HG03095 (cell line): ENCODE measurements at regions not wholly inside any gene's neighbourhood (a gene's known extent, or its start where the extent isn't known, plus 50 kb on each side); places are given as distances from the start of the nearest gene placed in this dataset.

Experiments
- ATAC-seq: cut with Tn5 transposase; IDR thresholded peaks from one replicate; pipeline ENCODE4 v1.9.1; 2021; ENCODE audit warnings: moderate library complexity; ENCODE audit not compliant: unreplicated experiment

DNA sequence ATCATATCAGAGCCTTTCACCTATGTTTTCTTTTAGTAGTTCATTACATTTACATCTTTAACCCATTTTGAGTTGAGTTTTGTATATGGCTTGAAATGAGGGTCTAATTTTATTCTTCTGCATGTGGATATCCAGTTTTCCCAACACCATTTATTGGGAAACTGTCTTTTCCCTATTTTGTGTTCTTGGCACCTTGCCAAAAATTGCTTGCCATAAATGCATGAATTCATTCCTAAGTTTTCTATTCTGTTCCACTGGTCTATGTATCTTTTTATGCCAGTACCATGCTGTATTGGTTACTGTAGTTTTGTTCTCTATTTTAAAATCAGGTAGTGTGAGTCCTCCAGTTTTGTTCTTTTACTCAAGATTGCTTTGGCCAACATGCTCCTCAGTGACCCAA, 144.0 kb upstream of the OBI1 start:
- no peak for ATAC-seq

DNA sequence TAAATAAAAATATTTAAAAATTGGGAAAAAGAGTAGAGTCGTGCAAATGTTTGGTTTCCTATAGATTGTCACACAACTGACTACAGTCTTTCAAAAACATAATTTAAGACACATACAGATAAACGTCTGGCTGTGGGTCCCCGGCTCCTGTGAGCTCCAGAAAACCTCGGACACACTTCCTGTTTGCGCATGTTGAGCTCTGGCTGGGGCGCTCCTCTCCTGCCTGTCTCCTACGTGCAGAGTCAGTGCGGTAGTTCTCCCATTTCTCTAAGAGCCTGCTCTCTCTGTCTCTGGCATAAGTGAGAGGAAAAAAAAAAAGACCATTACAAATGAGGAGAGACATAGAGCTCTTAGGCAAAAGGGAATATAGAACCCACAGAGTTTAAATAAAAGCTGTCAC, 128.2 kb upstream of the OBI1 start:
- no peak for ATAC-seq

DNA sequence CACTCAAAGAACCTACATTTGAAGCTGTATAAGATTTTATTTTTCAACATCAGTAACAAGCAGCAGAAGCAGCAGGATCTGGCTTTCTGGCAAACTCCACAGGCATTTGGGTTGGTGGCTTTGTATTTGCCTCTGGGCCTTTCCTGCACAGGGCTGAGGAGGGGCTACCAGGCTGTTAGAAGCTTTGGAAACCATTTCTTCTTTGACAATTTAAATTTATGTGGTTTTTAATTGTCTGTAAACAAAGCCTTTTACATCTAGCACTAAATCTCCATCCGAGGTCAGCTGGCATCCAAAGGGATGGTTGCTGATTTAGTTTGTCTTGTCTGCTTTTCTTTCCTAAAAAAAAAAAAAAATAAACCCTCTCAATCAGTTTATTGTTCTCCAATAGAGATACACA, 127.5 kb upstream of the OBI1 start:
- no peak for ATAC-seq

DNA sequence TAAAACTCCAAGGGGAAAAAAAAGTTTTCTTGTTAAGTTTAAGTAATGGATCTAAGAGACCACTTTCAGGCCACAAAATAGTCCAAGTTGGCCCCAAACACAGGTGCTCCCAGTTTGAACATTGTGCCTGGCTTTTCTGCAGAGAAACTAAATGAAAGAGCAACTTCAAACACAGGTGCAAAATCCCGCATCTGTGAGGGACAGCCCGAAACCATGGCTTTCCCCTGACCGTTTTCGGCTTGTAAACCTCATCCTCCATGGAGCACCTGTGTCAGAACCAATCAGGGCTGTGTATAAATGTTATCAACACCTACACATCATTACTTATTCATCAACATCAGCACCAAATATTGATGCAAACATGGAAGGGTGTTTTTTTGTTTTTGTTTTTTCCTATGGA, 126.8 kb upstream of the OBI1 start:
- no peak for ATAC-seq

DNA sequence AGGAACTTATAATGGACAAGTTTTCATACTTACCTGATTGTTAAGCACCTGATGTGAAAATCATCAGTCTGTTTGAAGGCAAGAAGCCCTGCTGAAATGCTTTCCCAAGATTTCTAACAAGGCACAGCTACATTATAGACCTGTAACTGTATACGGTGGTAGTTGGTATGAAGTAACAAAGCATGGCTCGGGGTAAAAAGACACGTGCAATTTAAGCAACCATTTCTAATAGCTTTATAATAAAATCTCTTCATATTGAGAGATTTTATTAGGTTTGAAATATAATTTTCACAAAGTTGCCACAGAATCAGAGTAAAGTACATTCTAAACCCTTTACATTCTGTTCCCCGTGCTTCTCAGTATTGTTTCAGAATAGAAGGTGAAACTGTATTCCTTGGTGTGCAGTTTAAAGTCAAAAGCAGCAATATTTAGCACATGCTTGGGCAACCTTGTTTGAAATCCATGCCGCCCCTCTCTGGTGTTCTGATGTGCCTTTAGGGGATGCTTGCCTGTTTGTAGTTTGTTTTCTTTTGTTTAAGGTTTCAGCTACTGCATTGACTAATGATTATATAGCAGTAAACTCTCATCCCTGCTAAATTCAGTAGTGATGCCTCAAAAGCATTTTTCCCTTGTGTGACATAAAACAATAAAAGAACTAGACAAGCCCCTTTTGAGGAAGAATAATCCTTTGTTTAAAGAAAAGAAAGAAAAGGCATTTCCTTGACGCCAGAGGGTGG, 125.2 kb upstream of the OBI1 start:
- ATAC-seq = no peak

DNA sequence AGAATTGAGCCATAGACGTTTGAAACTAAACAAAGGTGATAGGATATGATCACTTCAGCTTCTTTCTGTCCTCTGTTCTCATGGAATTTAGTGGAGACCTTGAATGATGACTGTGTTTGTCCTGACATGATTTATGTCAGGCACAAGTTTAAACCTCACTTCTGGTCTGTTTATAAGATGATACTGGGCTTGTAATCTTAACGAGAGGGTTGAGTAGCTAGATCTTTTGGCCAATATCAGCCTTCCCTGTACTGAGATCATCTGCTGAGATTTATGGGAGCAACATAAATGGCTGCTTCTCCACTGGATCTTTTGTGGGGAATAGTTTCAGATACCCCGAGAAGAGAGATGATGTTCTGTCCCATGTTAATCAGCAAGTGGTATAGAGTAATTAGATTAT, 121.8 kb upstream of the OBI1 start:
- ATAC-seq = no peak

DNA sequence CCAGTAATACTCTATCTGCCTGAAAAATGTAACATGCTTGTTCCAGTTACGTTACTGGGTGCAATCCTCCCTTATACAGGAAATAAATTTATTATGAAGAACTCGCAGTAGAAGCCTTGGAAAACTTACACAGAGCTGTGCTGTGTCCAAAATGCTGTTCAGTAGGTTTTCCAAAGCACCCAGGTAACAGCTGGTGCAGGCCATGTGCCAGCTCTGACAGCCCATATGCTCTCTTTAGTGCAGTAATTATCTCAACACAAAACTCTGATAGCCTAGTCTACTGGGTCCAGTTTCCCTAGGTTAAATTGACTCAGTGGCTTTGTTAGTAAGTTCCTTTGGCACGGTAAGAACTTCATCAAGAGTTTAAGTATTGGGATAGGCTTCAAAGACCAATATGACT, 120.7 kb upstream of the OBI1 start:
- no peak for ATAC-seq

DNA sequence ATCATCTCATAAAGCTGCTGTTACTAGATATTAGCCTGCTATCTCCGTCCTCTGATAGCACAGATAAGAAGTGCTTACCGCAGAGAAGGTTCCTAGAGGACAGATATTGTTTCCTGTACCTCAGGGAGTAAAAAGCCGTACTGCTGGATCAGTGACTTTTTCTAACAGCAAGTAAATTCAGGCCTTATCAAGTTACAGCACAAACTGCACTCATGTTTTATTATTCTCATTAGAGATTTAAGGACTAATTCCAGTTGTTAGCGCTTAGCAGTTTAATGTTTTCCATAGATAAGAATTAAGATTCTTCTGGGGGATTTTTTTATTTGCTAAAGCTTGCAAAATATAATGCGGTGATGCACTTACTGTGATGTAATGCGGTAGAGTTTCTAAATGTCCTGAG, 119.0 kb upstream of the OBI1 start:
- no peak for ATAC-seq

DNA sequence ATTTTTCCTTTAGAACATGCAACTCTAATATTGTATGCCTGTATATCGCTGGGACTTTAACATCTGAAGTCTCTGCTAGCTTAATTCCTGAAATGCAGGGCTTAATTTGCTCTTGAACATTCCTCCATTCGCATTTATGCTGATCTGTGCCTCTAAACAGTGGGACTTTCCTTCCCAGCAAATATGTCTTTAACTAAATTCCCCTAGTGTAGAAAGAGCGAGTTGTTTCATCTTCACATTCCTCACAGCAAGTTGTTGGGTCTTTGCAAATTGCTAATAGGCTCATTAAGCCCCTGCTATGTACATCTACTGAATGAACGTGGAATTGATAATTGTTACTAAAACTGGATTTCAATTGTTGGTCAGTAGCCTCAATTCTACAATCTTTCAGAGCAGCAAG, 118.4 kb upstream of the OBI1 start:
- no peak for ATAC-seq

DNA sequence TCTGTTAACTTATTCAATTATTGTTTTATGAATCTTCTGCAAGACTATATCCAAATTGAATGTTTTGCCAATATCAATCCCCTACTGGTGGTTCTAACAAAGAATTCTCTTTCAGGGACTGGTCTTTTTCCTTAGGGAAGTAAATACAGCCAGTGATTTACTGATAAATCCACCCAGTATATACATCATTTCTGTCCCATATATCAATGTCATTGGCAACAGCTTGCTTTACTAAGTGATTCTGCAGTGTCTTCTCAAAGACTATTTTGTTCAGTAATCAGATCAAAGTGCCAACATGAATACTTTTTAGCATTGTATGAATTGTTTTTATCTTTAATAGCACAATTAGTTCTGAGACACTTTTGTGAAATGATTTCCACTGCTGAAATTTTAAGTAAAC, 114.0 kb upstream of the OBI1 start:
- no peak for ATAC-seq

DNA sequence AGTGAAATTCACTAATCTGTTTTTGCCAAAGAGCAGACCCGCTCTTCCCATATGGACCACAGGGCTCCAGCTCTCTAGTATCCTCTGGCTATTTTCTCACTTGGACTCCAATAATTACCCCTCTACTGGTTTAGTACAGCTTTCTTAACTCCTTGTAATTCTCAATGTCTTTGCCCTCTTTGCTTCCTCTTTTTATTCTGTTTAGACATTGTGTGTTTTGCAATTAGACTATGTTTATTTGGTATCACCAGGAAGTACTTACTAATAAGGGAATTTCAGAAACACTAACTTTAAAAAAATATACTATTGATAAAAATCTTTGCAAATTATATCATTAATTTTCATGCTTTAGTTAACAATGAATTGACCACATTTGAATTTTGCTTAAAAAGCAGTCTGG, 111.6 kb upstream of the OBI1 start:
- no peak for ATAC-seq

DNA sequence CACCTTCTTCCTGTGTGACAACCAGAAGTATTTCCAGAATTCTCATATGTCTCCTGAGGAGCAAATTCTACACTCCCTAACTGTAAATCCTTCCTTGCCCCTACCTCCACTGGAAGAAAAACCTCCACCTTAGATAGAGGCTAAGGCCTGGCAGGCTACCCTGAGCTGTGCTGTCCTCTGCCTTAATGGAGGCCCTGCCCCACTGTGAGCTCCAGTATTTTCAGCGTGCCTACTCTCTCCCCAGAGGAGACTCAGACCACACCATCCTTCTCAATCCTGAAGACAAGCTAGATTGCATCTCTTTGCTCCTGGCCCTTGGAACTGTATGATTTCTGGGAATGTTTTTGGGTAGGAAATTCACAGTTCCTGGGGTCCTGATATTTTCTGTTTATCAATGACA, 110.0 kb upstream of the OBI1 start:
- ATAC-seq = no peak

DNA sequence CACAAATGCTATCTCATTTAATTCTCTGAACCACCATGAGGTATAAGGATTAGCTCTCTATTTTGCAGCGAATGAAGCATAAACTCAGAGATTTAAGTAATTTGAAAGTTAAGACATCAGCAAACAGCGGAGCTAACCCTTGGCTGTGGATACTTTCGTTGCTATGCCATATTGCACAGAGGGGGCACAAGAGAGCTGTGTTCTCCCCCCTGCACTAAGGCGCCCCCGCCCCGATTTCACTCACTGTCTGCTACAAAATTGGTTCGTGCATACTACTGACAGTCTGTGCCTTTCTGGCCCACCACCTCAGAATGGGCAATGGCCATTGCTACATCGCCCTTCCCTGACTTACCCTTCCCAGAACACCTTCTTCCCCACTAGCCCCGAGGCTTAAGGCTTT, 105.7 kb upstream of the OBI1 start:
- no peak for ATAC-seq

DNA sequence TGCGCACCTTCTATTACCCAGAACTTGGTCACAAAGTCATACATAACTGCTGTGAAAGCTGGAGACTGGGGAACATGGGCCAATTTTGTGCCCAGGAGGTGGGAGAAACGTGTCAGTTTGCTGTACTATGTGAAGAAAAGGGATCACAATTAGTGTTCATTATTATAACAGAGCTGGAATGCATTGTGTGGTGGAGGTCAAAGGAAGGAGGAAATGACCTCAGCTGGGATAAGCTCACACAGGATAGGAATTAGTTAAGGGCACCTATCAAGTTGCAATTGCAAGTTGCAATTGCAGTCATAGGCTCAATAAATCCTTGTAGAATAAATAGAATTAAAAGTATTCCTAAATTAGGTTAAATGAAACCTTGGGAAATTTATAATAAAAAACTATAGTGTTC, 103.9 kb upstream of the OBI1 start:
- ATAC-seq = no peak

DNA sequence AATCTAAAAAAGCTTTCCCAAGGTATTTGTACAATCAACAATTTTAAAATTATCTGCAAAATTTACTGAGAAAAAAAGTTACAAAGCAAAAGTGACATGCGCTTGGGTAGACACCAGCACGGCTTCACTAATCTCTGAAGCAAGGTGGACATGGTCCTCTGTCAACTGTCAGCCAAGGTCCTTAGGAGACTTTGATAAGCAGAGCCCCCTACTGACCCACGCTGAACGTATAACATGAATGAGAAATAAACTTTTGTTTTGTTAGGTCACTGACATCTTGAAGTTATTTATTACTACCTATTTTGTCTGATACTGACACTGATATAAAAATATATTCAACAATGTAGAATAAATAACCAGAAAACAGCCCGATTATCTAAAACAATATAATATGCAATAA, 100.7 kb upstream of the OBI1 start:
- ATAC-seq = no peak

DNA sequence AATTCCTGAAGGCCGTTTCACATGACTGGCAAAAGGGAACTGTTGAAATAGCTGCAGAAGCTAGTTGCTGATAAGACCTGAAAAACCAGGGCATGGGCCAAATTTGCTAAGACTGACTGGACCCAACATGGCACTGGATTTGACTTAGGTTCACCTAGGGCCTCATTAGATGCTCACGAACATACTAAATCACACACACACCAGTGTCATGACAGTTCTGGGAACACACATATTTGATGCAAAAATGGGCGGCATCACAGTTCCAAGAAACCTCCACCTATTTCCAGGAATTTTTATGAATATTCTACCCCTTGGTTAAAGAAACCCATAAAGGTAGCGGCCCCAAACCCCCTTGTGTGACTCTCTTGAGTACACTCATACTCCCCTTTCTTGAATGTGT, 99.6 kb upstream of the OBI1 start:
- ATAC-seq = no peak

DNA sequence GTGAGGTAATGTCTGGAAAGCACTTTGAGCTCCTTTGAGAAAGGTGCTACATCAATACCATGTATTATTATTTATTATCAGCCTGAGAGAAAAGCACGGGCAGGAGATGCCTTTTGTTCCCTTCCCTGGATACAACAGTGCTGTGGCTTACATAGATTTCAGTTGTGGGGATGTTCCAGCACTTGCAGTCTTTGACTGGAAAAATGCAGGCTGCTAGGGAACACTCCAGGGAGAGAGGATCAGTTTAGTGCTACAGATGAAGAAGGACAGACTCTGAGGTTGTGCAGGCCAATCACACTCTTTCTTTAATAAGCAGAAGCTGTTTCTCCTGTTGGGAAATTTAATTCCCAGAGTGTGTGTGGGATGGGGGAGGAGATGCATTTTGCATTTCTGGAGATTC, 94.5 kb upstream of the OBI1 start:
- no peak for ATAC-seq

DNA sequence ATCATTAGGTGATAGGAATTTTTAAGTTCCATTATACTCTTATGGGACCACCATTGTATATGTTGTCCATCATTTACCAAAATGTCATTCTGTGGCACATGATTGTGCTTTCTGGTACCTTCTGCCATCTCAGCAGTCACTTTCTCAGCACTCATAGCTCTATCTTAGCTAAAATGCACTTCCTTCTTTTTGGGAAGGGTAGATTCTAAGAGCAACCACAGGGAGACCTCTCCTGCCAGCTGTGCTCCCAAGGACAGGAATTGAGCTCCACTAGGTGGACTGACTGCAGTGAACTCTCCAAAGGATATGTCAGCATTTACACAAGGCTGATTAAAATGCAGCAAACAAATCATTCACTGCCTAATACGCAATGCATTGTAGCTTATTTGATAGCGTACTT, 91.8 kb upstream of the OBI1 start:
- ATAC-seq = no peak

DNA sequence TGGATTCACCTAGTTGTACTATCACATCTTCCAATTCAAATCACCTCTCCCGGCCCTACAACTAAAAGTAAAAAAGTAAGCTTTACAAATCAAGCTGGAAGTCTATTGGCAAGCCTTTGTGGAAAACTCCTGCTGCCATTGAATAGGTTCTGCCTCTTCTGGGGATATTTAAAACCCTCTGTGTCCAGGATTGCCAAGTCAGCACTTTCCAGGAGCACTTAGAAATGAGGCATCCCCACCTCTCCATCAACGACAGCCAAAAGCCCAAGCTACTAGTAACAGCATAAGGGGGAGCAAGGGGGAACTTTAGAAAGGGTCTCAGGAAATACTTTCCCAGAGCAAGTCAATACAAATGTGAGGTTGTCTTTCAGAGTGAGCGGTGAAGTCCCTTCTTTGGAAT, 85.0 kb upstream of the OBI1 start:
- no peak for ATAC-seq

DNA sequence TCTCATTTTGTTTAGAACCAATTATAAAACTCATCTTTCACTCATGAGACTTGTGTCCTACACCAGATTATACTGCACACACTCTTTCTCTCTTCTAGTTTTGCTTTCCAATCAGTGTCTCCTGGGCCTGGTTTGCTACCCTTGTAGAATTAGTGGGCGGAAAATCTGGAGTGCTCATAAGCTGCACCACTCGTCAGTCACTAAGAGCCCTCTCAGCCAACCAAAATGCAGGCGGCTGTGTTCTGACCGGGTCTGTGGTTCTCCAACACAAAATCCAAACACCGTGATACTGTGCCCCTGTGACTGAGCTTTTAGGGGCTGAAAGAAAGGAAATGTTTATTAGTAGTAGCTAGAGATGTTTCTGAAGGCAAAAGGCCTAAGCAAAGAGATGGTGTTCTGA, 83.7 kb upstream of the OBI1 start:
- no peak for ATAC-seq

DNA sequence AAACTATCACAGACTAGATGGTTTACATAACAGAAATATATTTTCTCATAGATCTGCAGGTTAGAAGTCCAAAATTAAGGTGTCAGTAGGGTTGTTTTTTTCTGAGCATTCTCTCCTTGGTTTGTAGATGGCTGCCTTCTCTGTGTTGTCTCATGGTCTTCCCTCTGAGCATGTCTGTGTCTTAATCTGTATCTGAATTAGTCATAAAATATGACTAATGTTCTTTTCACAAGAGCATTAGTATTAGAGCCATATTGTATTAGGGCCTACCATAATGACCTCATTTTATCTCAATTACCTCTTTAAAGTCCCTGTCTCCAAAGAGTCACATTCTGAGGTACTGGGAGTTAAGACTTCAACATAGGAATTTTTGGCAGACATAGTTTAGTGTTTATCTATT, 77.2 kb upstream of the OBI1 start:
- ATAC-seq = no peak

DNA sequence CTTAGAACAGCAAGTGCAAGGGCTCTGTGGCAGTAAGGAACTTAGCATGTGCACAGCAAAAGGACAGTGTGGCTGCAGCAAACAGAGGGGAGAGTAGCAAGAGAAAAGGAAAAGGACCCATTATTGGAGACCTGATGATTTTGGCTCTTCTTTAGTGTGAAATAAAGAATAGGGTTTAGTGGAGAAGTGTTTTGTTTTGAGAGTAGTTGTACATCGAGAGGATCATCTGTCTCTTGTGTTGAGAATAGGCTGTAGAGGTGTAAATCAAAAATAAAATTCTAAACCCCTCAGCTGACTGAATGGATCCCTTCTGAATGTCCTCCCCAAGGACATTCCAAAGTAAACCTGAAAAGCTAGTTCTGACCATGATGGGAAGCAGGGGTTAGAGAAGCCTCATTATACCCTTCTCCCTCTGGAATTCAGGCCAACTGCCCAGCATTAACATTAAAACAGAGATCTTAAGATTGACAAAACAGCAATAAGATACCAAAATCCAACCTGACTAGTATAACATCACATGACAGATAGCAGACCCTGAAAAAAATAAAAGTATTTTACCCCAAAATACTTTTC, 73.6 kb upstream of the OBI1 start:
- ATAC-seq = no peak

DNA sequence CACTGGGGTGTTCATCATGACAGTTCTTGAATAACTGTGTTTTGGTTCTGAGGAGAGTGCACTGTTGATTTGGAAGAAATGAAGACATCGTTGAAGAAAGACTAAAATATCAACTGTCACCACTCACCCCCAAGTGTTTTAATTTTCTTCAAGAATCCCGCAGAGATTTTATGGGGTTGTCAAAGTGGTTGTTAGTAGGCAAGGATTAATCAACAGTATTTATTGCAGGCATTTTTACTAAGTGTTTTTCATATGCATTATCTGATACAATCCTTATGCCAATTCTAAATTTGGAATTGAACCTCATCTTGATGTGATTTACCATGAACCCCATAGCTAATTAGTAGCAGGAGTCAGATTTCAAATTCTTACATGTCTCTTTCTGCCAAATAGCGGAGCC, 63.7 kb upstream of the OBI1 start:
- ATAC-seq = no peak
